ENCODE measurements at regions not wholly inside any gene's neighbourhood (a gene's known extent, or its start where the extent isn't known, plus 50 kb on each side); places are given as distances from the start of the nearest gene placed in this dataset.

DNA sequence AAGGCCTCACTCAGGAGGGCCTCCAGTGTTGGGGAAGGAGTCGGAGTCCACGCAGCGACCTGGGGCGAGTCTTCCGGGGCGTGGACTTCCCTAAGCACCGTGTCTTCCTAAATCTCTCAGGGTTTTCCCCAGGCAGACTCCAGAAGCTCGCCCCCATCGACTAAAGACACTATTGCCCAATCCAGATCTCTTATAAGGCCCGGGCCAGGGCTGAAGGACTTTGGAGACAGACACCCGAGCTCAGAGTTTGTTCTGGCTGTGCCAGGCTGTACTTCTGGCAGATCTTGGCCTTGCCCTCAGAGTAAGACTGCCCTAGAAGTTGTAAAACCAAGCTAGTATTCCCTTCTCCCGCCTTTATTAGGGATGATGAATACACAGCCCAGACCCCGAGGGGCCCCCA, 191.4 kb downstream of the BUD13 start:
- DNase-seq (ENCODE audit: missing footprints) (no peak), ATAC-seq (no peak)
- intact Hi-C loops (cut with DNase I): no loop called here

DNA sequence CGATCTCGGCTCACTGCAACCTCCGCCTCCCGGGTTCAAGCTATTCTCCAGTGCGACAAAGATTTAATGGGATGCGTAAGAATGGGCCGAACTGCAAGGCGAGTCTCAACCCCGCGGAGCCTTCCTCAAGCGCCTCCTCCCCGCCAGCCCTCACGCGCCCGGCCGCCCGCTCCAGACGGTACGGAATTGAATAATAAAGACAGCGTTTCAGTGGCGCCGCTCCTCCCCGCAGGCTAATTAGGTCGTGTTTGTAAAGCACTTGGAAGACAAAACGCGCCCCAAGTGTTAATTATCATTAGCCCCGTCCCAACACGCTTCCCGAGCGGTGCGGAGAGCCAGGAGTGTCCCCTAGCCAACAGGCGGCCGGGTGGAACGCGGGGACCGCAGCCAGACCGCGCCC, 192.0 kb downstream of the BUD13 start:
- intact Hi-C loops (cut with DNase I): no loop called here
- ATAC-seq (no peak), DNase-seq (ENCODE audit: missing footprints) (no peak)

DNA sequence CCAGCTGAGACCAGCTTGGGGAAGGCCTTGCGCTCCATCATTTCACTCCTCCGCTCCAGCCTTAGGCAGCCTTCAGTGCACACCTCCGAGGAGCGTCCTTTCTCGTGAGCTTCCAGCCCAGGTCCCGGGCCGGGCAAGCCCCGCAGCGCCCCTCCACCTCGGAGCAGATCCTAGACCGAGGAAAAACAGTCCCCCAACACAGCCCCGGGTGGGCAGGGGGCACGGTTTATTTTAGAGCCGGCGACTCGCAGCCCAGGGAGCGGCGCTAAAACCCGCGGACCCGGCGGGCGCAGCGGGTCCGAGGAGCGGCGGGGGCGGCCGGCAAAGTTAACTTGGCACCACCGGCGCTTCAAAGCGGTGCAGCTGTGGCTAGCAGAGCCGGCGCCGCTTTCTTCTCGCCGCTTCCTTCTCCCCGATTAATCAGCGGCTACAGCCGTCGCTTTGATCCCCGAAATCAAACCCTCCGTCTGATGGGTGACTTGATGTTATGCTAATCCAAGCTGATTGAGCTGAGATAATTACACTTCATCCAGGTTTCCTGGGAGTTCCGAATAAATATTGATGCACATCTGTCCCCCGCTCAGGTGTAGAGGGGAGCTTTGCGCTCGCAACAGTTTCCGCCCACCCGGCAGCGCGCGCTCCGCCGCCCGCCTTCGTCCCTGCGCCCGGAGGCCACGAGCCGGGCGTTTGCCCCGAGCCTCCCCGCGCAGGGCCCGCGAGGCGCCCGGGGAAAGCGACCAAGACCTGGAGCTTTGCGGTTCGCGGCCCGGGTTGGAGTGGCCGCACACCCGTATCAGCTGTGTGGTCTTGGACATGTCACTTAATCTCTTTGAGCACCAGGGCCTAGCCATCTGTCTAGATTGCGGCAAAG, 192.7 kb downstream of the BUD13 start:
- no peak for ATAC-seq
- DNase-seq (ENCODE audit: missing footprints): no peak
- intact Hi-C loops (cut with DNase I): no loop called here

DNA sequence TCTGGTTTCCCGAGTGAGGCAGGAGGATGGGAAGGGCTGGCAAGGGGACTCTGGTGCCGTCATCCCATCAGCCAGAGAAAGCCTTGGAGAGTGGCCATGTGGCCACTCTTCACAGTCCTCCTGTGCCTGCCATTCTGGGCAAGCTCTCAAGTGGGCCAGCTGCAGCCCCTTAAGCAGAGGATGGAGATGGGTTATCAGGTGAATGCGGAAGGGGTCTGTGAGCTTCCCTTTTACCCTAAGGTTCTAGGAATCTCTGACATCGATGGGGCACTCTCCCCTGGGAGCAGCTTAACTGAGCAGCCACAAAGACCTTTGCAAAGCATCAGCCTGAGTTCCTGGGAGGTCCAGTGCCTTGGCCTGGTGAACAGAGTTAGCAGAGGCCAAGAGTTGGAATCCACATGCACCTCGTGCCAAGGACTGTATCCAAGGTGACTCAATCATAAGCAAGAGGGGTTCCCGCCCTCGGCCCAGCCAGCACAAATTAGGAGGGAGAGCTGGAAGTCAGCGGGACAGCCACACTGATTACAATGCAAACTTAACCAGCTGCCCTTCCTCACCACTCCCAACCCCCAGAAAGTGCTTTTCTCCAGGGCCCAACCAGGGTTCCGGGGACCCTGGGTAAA, 193.6 kb downstream of the BUD13 start:
- DNase-seq (ENCODE audit: missing footprints): no peak

DNA sequence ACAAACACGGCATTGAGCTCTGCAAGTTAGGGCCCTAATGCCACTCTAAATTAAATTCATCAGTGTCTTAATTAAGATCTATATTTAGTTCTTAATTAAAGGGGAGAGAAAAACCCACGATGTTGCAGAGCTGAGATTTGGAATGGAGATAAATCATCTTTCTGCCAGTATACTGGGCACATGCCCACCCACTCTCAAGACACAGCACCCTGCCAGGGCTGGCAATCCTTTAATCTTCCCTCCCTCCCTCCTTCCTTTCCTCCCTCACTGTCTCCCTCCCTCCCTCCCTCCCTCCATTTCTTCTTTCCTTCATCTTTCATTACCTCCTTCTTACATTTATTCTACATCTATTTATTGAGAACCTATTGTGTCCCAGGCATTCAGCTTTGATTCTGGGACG, 194.8 kb downstream of the BUD13 start:
- ATAC-seq (no peak), DNase-seq (ENCODE audit: missing footprints) (no peak)
- intact Hi-C loops (cut with DNase I): no loop called here

More for the DNA sequence above, 193.6 kb downstream of the BUD13 start:
- intact Hi-C loops (cut with DNase I): no loop called here
- ATAC-seq: peak; percentile 88

DNA sequence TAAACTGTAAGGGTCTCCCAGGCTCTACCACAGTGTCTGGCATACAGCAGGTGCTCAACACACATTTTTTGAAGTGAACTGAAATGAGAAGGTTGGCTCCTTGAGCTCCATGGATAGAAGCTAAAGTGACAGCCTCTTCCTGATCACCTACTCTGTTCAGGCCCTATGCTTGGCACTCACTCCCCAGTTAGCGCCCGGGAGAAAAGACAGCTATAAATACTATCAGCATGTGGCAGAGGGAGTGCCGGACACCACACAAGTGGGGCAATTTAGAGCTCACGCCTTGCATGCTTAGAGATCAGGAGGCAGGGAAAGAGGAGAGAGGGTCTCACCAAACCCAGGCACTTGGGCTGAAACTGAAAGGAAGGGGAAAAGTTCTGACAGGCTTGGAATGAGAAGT, 195.5 kb downstream of the BUD13 start:
- DNase-seq (ENCODE audit: missing footprints): no peak
- intact Hi-C loops (cut with DNase I): no loop called here
- peak; percentile 74 for ATAC-seq

DNA sequence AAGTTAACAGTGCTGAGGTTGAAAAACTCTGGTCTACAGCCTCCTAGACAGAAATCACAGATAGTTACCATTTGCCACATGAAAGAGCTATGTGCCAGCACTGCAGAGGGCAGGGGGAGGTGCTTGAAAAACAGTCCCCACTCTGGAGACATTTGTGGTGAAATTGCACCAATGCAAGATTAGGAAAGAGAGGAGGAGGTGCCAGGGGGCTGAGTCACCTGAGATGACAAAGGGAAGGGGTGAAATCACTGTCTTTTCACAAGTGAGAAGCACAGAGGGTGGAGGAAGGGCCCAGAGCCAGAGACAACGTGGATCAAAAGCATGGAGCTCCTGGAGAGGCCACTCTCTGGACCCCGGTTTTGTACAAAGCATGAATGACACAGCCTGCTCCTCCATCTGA, 196.3 kb downstream of the BUD13 start:
- intact Hi-C loops (cut with DNase I): no loop called here
- no peak for DNase-seq (ENCODE audit: missing footprints)
- ATAC-seq: no peak

DNA sequence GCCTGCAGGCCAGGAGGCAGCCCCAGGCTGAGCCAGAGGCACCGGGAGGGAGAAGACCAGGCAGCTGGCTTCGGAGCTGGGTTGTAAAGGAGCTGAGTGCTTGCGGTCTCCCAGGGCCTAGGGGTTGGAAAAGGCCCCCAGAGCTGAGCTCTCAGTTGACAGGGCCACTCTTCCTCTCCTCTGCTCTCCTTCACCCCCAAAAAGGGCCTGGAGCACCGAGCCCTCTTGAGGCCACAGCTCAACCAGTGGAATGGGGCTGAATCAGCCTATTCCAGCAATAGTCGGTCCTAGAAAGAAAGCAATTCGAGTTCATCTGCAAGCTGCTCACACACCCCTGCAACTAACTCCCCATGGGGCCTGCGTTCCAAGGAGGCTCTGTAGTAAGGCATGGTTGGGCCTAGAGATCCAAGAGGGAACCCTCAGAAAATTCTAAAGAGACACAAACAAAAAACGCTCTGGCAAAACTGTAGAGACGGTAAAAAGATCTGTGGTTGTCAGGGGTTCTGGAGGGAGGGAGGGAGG, 205.0 kb downstream of the BUD13 start:
- ATAC-seq: no peak
- DNase-seq (ENCODE audit: missing footprints): no peak
- intact Hi-C loops (cut with DNase I): no loop called here

DNA sequence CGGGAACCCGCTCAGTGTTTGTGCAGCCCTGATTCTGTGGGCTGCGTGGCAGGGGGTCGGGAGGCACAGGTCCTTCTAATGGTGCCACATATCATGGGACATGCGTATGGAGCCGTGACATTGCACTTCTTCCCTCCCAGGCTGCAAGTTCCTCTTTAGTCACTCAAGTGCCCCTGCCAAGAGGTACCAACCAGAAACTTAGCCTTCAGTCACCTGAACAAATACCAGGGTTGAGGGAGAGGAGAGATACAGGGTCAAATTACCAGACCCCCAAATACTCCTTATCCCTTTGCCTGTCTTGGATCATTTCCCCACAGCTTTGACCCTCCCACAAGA, 209.1 kb downstream of the BUD13 start:
- intact Hi-C loops (cut with DNase I): no loop called here
- ATAC-seq: no peak
- DNase-seq (ENCODE audit: missing footprints): no peak

DNA sequence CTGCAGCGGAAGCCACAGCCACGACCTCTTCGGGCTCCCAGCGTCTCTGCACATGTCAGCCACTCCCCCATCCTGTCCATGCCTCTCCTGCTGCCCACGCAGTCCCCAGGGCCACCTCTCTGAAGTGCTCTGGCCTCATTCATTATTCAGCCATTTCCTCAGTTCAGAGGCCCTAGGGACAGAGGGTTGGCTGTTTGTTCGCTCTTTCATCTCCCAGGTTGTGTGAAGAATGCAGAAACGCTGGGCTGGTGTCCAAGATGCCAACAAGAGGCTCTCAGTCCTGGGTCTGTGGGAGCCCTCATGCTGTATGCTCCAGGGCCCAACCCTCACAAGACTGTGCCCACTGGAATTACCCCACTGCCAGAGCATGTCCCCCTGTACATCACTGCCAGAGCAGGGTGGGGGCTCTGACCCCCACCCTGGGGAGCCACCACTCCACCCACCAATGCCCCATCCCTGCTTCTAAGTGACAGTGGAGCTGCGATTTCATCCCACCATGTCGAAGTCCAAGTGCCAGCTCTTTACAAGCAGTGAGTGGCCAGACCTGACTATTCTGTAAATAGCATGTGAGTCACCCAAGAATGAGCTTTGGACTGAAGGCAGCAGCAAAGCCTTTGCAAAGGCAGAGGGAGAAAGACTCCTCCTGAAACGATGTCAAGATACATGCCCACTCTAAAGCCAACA, 209.6 kb downstream of the BUD13 start:
- ATAC-seq (peak; percentile 68), DNase-seq (ENCODE audit: missing footprints) (no peak)
- intact Hi-C loops (cut with DNase I): no loop called here

DNA sequence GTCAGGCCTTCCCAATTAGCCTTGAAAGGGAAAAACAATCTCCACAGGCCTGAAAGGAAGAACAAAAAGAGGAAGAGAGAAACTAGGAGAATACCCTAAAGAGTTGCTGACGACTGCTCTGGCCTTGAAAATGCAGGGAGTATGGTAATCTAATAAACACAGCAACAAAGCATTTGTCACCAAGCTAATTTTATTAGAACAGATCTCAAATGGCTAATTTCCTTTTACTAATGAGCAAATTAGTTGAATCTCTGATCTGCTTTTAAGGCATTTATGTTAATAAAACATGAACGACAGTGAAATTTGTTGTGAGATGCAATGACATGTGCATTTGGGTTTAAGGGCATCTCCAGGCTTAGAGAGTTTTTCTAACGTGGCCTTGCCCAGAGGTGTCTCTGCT, 212.2 kb downstream of the BUD13 start:
- intact Hi-C loops (cut with DNase I): no loop called here
- ATAC-seq: no peak
- no peak for DNase-seq (ENCODE audit: missing footprints)

DNA sequence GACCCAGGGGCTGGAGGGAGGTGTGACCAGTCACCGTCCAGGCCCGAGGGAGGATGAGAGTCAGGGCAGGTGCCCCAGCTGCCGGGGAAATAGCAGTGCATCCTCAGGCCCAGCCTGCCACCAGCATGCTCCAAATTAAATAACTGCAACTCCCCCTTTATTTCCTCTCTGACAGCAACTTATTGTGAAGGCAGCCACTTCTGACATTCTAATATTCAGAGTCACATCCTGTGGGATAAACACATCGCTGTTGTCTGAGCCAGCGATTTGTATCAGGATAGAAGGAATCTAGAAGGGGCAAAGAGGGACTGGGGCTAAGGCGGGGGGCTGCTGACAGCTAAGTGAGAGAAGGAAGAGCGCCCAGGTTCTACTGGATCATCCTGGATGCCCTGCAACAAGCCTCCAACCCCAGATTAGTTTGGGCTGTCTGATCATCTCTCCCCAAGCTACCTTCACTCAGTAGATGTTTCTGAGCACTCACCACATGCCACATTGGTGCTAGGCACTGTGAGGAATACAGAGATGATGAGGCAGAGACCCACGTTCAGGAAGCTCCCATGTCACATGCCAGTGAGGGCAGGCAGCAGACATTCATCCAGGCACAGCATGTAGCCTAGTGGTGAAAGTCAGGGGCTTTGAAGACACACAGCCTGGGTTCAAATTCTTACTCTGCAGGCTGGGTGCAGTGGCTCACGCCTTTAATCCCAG, 214.1 kb downstream of the BUD13 start:
- no peak for DNase-seq (ENCODE audit: missing footprints)
- no peak for ATAC-seq
- intact Hi-C loops (cut with DNase I): no loop called here

DNA sequence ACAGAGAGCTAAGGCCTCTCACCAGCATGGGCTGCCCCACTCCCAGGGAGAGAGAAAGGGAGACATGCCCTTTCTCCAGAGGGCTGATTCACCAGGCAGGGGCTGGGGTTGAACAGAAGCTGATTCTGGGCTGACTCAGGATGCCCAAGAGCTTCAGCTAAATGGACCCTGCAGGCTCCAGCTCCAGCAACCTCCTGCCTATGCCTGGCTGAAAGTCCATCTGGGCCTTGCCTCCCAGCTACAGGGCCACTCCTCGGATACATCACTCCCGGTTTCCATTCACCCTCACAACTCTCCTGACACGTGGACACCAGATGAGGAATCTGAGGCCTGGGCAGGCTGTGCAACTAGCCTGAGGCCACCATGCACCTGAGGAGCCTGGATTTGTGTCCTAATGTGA, 215.5 kb downstream of the BUD13 start:
- intact Hi-C loops (cut with DNase I): no loop called here
- DNase-seq (ENCODE audit: missing footprints) (no peak), ATAC-seq (no peak)

DNA sequence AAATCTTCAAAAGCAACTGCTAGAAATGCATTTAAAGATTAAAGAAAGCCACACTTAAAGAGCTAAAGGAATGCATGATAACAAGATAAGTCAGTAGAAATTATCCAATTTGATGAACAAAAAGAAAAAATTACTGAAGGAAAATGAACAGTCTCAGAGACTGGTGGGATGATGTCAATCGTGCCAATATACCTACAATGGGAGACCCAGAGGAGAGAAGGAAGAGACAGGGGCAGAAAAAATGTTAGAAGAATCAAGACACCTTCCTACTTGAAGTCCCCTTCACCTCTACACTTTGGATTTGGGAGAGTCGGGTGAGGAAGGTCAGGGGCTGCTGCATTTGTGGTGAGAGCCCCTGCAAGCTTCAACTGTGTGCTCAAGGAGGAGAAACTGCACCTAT, 216.3 kb downstream of the BUD13 start:
- intact Hi-C loops (cut with DNase I): no loop called here
- DNase-seq (ENCODE audit: missing footprints) (no peak), ATAC-seq (no peak)

DNA sequence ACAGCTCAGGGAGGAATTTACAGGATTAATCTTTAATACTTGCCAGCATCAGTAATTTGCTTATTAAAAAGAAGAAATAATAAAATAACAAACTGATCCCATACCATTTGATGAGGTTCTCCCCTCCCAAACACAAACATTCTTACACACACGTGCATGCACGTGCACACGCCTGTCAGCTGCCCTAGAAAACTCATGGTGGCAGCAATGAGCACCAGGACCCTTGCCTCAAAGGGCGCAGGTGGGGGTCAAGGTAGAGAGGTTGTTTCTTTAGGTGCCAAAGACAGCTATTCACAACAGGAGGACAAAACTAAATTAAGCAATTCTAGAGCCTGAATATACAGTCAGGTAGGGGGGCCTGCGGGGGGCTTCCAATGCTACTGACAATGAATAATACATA, 219.3 kb downstream of the BUD13 start:
- ATAC-seq: no peak
- no peak for DNase-seq (ENCODE audit: missing footprints)
- intact Hi-C loops (cut with DNase I): no loop called here

DNA sequence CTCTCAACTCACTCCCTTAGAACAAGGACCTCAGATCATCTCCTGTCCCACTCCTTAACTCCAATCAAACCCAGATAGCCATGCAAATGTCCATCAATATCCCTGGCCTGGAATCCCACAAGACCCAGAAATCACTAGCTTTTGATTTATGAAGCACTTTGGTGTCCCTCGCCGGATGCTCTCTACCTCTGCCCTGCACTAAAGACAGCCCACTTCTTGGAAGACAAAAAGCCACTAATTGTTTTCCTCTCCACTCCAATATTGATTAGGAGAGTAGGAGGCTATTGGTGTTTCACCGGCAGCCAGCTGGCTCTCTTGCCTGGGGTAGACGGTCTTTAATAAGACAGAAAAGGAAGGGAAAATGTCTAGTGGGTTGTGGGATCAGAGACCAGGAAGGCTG, 221.2 kb downstream of the BUD13 start:
- intact Hi-C loops (cut with DNase I): no loop called here
- ATAC-seq (no peak), DNase-seq (ENCODE audit: missing footprints) (no peak)

DNA sequence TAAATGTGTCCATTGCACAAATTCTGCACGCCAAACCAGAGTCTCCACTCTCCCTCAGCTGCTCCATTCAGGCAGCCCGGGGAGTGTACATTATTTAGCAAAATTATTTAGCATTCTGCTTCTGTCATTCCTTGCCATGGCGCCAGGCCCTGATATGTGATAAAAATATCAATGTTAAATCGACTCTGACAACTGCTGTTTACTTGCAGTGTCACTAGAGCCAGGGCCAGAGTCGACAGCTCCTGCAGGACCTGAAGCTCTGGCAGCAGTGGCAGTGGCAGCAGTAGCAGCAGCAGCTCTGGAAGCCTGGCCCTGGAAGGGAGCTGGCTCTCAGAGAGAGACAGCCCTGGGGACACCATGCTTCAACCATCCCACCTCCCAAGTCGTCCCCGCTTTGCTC, 224.5 kb downstream of the BUD13 start:
- intact Hi-C loops (cut with DNase I): no loop called here
- DNase-seq (ENCODE audit: missing footprints): no peak
- no peak for ATAC-seq

DNA sequence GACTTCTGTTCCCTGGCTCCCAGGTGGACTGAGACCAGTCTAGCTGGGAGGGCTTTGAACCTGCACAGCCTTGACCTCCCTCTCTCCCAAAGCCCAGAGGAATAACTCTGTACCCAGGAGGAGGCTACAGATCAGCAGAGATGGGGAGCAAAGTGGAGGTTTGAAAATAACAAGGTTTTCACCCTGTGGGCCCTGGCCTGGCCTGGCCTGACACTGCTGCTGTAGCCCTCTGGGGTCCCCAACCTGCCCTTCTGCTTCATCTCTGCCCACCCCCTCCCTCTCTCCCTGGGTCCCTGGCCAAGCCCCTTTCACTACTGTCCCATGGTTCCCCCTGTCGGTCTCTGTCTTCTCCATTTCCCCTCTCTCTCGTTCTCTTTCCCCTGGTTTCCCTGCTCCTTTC, 225.2 kb downstream of the BUD13 start:
- ATAC-seq (no peak), DNase-seq (ENCODE audit: missing footprints) (no peak)
- intact Hi-C loops (cut with DNase I): no loop called here

DNA sequence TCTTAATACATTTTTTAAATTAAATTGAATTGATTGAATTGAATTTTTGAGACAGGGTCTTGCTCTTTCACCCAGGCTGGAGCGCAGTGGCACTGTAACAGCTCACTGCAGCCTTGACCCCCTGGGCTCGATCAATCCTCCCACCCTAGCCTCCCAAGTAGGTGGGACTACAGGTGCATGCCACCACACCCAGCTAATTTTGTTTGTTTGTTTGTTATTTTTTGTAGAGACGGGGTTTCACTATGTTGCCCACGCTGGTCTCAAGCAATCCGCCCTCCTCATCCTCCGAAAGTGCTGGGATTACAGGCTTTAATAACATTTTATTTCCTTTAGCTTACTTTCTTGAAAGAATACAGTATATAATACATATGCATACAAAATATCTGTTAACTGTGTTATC, 226.9 kb downstream of the BUD13 start:
- DNase-seq (ENCODE audit: missing footprints) (no peak), ATAC-seq (no peak)
- intact Hi-C loops (cut with DNase I): no loop called here
